ENCODE measurements at regions not wholly inside any gene's neighbourhood (a gene's known extent, or its start where the extent isn't known, plus 50 kb on each side); places are given as distances from the start of the nearest gene placed in this dataset.

DNA sequence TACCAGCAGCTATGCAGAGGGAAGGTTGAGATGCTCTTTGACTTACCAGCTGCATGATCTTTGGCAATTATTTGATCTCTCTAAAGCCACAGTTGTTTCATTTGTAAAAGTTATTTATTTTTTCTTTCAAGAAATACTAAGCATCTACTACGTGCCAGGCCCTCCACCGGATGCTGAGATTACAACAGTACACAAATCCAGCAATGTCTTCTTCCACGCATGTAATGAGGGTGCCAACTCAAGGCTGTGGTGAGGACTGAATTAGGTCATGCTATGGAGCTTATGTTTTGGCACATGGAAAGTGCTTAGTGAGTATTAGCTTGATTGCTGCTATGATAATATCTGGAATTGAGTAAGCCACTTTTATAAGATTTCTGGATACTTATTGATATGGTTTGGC, 358.2 kb downstream of the IRS2 start:
- in situ Hi-C loops (cut with MboI; ENCODE audit: low sequenced_read_pairs): no loop called here
- H3K14ac ChIP-seq (replicated peaks; ENCODE audit: low read depth, low read length): no peak overlapping the region
- H3K4me3 ChIP-seq (ENCODE audit: insufficient read depth, low read depth, low read length): no peak overlapping the region

More for the DNA sequence above, 358.2 kb downstream of the IRS2 start:
- Histone ChIP-seq H3K4ac (ENCODE audit: low read depth, low read length) (no peak overlapping the region), H4K5ac (ENCODE audit: low read depth, low read length) (no peak overlapping the region), H2AK9ac (replicated peaks; ENCODE audit: low read depth, low read length, poor library complexity) (no peak overlapping the region), H3K79me1 (ENCODE audit: low read depth in 1 of 2, low read length in 2 of 2) (no peaks in the 10 kb centered on the region), H4K91ac (ENCODE audit: insufficient read depth, low read depth, low read length) (no peak overlapping the region), H2BK15ac (ENCODE audit: low read depth, low read length) (no peak overlapping the region), H2BK20ac (ENCODE audit: low read depth, low read length) (no peak overlapping the region), H3K9me3 (ENCODE audit: control insufficient read depth, insufficient read depth, low read length) (peaks cover 2% of the 10 kb centered on the region; the same call in 1 of the 2 replicates), H3K4me1 (ENCODE audit: control insufficient read depth, insufficient read depth, low read length) (no peaks in the 10 kb centered on the region), H3K56ac (ENCODE audit: extremely low read depth, insufficient read depth, low read length) (no peak overlapping the region), H3K18ac (ENCODE audit: low read depth, low read length) (no peak overlapping the region), H3K36me3 (ENCODE audit: control insufficient read depth, insufficient read depth, low read length) (no peaks in the 10 kb centered on the region), H3K4me2 (ENCODE audit: low read depth, low read length) (no peak overlapping the region), H2AFZ (replicated peaks; ENCODE audit: low read length, poor library complexity) (no peak overlapping the region), H4K20me1 (ENCODE audit: insufficient read depth, low read length) (no peaks in the 10 kb centered on the region), H4K8ac (ENCODE audit: low read depth in 2 of 2, low read length in 2 of 2) (no peak overlapping the region), H3K23ac (ENCODE audit: low read depth, low read length) (no peak overlapping the region), H2BK120ac (ENCODE audit: low read depth, low read length) (no peak overlapping the region), H2AK5ac (ENCODE audit: low read depth, low read length) (no peak overlapping the region; the same call in 1 of the 2 replicates), H3K9ac (ENCODE audit: low read depth, low read length) (no peak overlapping the region), H3K9me1 (ENCODE audit: insufficient read depth, low read length) (no peaks in the 10 kb centered on the region), H3K27me3 (ENCODE audit: control insufficient read depth, insufficient read depth, low read length) (no peaks in the 10 kb centered on the region; the same call in 1 of the 2 replicates), H3K27ac (ENCODE audit: insufficient read depth, low read length) (no peak overlapping the region), H2BK5ac (ENCODE audit: low read depth, low read length, poor library complexity, severe bottlenecking) (no peak overlapping the region)
- ChIA-PET CTCF (interaction anchor here (1.0 kb wide), 1 partner anchor 317 kb away, joined by 3 read pairs; no protein-coding TSS in a partner anchor), POLR2A (ENCODE audit: unreplicated experiment) (no interaction called here)
- no TSS peak for BruUV-seq (replicated peaks)
- WGBS, 2 experiments (ENCODE audit: extremely low coverage in 2 of 2, insufficient read length in 1 of 2): no CpG with 5 or more reads among the region's 3 CpGs
- DNase-seq: no peak
- ATAC-seq (ENCODE audit: low read depth): no peak
- dilution Hi-C loops (cut with HindIII; ENCODE audit: low sequenced_read_pairs, unreplicated experiment): no loop called here
- intact Hi-C loops (cut with micrococcal nuclease): no loop called here
- TF ChIP-seq, protein P1, sequence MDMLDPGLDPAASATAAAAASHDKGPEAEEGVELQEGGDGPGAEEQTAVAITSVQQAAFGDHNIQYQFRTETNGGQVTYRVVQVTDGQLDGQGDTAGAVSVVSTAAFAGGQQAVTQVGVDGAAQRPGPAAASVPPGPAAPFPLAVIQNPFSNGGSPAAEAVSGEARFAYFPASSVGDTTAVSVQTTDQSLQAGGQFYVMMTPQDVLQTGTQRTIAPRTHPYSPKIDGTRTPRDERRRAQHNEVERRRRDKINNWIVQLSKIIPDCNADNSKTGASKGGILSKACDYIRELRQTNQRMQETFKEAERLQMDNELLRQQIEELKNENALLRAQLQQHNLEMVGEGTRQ (IDR thresholded peaks at IDR 0.05; ENCODE audit: low read depth, low read length): no peak
- TF ChIP-seq MXI1 (IDR thresholded peaks at IDR 0.05; ENCODE audit: borderline replicate concordance, low read depth, low read length) (no peak), FOS (IDR thresholded peaks at IDR 0.05; ENCODE audit: low read depth, low read length) (no peak), MAFK (IDR thresholded peaks at IDR 0.05; ENCODE audit: low read depth, low read length) (no peak), RFX5 (IDR thresholded peaks at IDR 0.05; ENCODE audit: low read depth, low read length) (no peak), BHLHE40 (IDR thresholded peaks at IDR 0.05; ENCODE audit: low read depth, low read length) (no peak), MAZ (IDR thresholded peaks at IDR 0.05; ENCODE audit: borderline replicate concordance, low read depth, low read length) (no peak), RAD21 (IDR thresholded peaks at IDR 0.05; ENCODE audit: low read length) (no peak), CHD1 (IDR thresholded peaks at IDR 0.05; ENCODE audit: low read depth, low read length) (no peak), RCOR1 (IDR thresholded peaks at IDR 0.05; ENCODE audit: insufficient replicate concordance, low read length) (no peak), POLR2A (IDR thresholded peaks at IDR 0.05; ENCODE audit: low read depth, low read length) (no peak), SMC3 (IDR thresholded peaks at IDR 0.05; ENCODE audit: low read depth, low read length) (no peak)
- TF ChIP-seq, protein P2, sequence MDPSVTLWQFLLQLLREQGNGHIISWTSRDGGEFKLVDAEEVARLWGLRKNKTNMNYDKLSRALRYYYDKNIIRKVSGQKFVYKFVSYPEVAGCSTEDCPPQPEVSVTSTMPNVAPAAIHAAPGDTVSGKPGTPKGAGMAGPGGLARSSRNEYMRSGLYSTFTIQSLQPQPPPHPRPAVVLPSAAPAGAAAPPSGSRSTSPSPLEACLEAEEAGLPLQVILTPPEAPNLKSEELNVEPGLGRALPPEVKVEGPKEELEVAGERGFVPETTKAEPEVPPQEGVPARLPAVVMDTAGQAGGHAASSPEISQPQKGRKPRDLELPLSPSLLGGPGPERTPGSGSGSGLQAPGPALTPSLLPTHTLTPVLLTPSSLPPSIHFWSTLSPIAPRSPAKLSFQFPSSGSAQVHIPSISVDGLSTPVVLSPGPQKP (IDR thresholded peaks at IDR 0.05; ENCODE audit: borderline replicate concordance, low read depth, low read length): no peak

All from IMR-90 (cell line).